ENCODE measurements at regions not wholly inside any gene's neighbourhood (a gene's known extent, or its start where the extent isn't known, plus 50 kb on each side); places are given as distances from the start of the nearest gene placed in this dataset.

GRCh38 chr20:21781446-21782075 lies 76.1 kb downstream of the PAX1 start:
- TF ChIP-seq CTCF (IDR thresholded peaks at IDR 0.05; ENCODE audit: control extremely low read depth in 1 of 3, insufficient read depth in 1 of 3, low read depth in 1 of 3, low read length in 3 of 3) (no peak), YY1 (IDR thresholded peaks at IDR 0.05; ENCODE audit: low read depth, low read length) (no peak), CEBPB (IDR thresholded peaks at IDR 0.05; ENCODE audit: low read depth, low read length) (no peak), RAD21 (IDR thresholded peaks at IDR 0.05 in 1 of 2, conservative IDR thresholded peaks at IDR 0.05 in 1 of 2; ENCODE audit: low read depth in 2 of 2, low read length in 2 of 2) (no peak), POLR2A (IDR thresholded peaks at IDR 0.05; ENCODE audit: control extremely low read depth in 1 of 2, low read depth in 2 of 2, low read length in 2 of 2) (no peak), HDAC2 (IDR thresholded peaks at IDR 0.05; ENCODE audit: borderline replicate concordance in 1 of 2, low read depth in 2 of 2, low read length in 2 of 2) (no peak), ASH2L (IDR thresholded peaks at IDR 0.05; ENCODE audit: low read length) (no peak), RFX5 (IDR thresholded peaks at IDR 0.05; ENCODE audit: borderline replicate concordance, low read depth, low read length) (no peak), EP300 (IDR thresholded peaks at IDR 0.05; ENCODE audit: borderline replicate concordance in 1 of 2, low read depth in 2 of 2, low read length in 2 of 2) (no peak), KDM5A (IDR thresholded peaks at IDR 0.05; ENCODE audit: low read length) (no peak), HDAC6 (IDR thresholded peaks at IDR 0.05; ENCODE audit: low read depth, low read length) (no peak)

Measured in H1 (cell line).